ENCODE measurements at regions not wholly inside any gene's neighbourhood (a gene's known extent, or its start where the extent isn't known, plus 50 kb on each side); places are given as distances from the start of the nearest gene placed in this dataset.
"Not testable (repeated sequence)": the region's sequence is repeated elsewhere in the genome, so short reads cannot be mapped to it uniquely, and the experiment has no call there.

DNA sequence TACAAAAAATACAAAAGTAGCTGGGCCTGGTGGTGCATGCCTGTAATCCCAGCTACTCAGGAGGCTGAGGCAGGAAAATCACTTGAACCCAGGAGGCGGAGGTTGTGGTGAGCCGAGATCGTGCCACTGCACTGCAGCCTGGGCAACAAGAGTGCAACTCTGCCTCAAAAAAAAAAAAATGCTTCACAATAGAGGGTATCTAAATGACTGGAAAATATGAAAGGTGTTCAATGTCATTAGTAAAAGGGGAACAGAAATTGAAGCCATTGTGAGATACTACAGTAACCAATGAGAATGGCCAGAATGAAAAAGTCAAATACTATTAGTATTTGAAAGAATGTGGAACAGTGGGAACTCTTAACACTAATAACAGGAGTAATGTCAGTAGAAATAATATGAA is 96.1 kb upstream of the FAM241A start:
- H3K4me1 ChIP-seq (ENCODE audit: insufficient read depth, low read length); H3K36me3 ChIP-seq (ENCODE audit: insufficient read depth, low read length); H3K27ac ChIP-seq (ENCODE audit: low read depth, low read length); H3K9ac ChIP-seq (ENCODE audit: low read depth, low read length); H3K4me3 ChIP-seq (ENCODE audit: low read length); H3K27me3 ChIP-seq (ENCODE audit: insufficient read depth, low read length); H3K9me3 ChIP-seq (ENCODE audit: insufficient read depth, low read depth, low read length): not testable (repeated sequence)
- 96% methylated on average over 3 of the region's 3 CpGs for WGBS

DNA sequence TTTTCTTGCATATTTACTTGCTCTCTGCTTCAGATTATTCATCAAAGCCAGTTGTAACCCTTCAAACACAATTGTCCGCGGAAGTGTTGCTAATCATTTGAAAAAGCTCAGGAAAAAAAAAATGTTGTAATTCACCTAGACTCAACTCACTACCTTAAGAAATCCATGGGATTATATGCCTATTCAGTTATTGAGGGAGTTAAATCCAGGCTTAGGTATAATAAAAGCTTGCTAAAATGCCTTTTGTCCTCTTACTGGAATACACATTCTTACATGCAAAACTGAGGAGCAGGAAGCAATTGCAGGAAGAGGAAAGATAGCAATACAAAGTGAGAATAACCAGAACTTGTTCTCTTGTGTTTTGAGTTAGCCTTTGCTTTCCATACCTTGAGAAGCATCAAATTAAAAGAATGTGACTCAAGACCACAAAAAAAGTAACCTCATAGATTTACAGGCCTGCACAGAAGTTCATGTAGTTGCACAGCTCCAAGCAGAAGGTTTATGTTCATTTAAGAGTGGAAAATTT is 91.4 kb upstream of the FAM241A start:
- Histone ChIP-seq H3K9ac (ENCODE audit: low read depth, low read length) (no peak overlapping the region), H3K27me3 (ENCODE audit: insufficient read depth, low read length) (no peaks in the 10 kb centered on the region), H3K27ac (ENCODE audit: low read depth, low read length) (no peak overlapping the region), H3K9me3 (ENCODE audit: insufficient read depth, low read depth, low read length) (no peaks in the 10 kb centered on the region), H3K4me1 (ENCODE audit: insufficient read depth, low read length) (peaks cover 8% of the 10 kb centered on the region), H3K36me3 (ENCODE audit: insufficient read depth, low read length) (no peaks in the 10 kb centered on the region), H3K4me3 (ENCODE audit: low read length) (no peak overlapping the region)
- WGBS, result 92% methylated on average over 2 of the region's 2 CpGs

DNA sequence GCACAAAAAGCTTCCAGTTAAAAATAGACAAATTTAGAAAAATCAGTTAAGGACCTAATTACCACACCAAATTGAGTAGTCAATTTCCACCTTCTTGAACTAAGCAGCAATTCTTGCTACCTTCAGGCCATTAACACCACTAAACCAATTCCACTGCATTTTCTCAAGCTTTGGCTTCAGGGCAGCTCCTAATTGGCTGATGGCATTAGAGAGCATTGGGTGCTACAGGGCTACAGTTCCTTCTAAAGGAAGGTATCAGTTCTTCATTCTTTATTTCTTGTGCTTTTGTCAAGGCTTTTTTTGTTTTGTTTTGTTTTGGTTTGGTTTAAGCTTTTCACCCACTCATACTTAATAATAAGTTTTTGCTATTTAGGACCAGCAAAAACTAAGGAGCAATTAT is 90.2 kb upstream of the FAM241A start:
- no peaks in the 10 kb centered on the region for H3K36me3 ChIP-seq (ENCODE audit: insufficient read depth, low read length)
- H3K27ac ChIP-seq (ENCODE audit: low read depth, low read length), result no peak overlapping the region
- H3K27me3 ChIP-seq (ENCODE audit: insufficient read depth, low read length), result no peaks in the 10 kb centered on the region
- no peak overlapping the region for H3K9ac ChIP-seq (ENCODE audit: low read depth, low read length)
- H3K9me3 ChIP-seq (ENCODE audit: insufficient read depth, low read depth, low read length), result no peaks in the 10 kb centered on the region
- no peak overlapping the region for H3K4me3 ChIP-seq (ENCODE audit: low read length)
- H3K4me1 ChIP-seq (ENCODE audit: insufficient read depth, low read length), result peaks cover 8% of the 10 kb centered on the region

DNA sequence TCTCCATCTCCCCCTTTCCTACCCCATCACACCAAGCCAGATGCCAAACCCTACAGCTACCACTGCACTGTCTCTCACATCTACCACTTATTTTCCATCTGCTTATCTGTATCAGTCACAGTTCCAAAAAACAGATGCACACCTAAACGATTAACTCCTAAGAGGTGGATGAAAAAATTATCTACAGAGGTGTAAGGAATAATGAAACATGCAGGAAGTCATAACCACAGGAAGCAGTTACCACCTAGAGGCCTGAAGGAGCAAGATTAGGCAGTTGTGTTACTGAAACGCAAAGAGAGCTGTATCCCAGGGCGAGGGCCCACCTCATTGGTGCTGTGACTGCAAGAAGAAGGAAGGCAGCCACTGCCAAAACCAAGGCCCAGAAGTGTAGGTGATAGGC is 87.8 kb upstream of the FAM241A start:
- 91% methylated on average over 3 of the region's 3 CpGs for WGBS
- no peak overlapping the region for H3K4me3 ChIP-seq (ENCODE audit: low read length)
- H3K9me3 ChIP-seq (ENCODE audit: insufficient read depth, low read depth, low read length), result no peaks in the 10 kb centered on the region
- H3K27ac ChIP-seq (ENCODE audit: low read depth, low read length), result no peak overlapping the region
- no peaks in the 10 kb centered on the region for H3K36me3 ChIP-seq (ENCODE audit: insufficient read depth, low read length)
- no peak overlapping the region for H3K9ac ChIP-seq (ENCODE audit: low read depth, low read length)
- no peaks in the 10 kb centered on the region for H3K27me3 ChIP-seq (ENCODE audit: insufficient read depth, low read length)
- peaks cover 21% of the 10 kb centered on the region for H3K4me1 ChIP-seq (ENCODE audit: insufficient read depth, low read length)

DNA sequence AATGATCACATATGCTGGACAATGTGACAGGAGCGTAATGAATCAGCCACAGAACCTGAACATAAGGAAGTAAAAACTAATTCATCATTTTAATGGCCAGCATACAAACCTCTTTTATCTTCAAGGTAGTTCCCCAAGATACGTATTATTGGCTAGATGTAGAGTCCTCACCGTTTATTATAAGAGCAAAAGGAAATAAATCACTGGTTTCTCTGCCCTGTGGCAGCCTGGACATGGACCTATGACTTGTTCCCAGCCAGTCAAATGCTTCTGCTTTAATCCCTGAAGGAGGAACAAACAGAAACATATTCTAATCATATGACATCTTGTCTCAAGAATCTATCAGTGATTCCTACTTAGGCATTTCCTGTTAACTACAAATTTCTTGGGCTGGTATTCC is 86.8 kb upstream of the FAM241A start:
- H3K9me3 ChIP-seq (ENCODE audit: insufficient read depth, low read depth, low read length), result no peaks in the 10 kb centered on the region
- no peak overlapping the region for H3K9ac ChIP-seq (ENCODE audit: low read depth, low read length)
- 93% methylated on average over 3 of the region's 3 CpGs for WGBS
- no peak overlapping the region for H3K4me3 ChIP-seq (ENCODE audit: low read length)
- peaks cover 21% of the 10 kb centered on the region for H3K4me1 ChIP-seq (ENCODE audit: insufficient read depth, low read length)
- H3K27ac ChIP-seq (ENCODE audit: low read depth, low read length), result no peak overlapping the region
- no peaks in the 10 kb centered on the region for H3K36me3 ChIP-seq (ENCODE audit: insufficient read depth, low read length)
- no peaks in the 10 kb centered on the region for H3K27me3 ChIP-seq (ENCODE audit: insufficient read depth, low read length)

DNA sequence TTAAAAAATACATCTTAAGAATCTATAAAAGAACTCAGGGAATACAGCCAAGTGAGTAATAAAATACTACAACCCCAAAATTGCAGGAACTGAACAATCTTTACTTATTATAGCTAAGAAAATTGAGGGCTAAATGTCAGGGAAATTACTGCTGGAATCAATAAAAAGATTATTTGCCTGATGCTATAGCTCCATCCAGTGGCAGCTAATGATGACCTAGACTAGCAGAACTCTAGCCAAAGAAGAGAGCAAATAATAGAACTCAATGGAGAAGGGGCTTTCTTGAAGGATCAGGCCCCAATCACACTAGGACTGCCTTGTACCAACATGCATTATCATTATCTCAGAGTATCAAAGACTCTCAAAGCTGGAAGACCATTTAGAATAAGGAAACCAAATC is 85.0 kb upstream of the FAM241A start:
- Histone ChIP-seq H3K4me3 (ENCODE audit: low read length) (no peak overlapping the region), H3K27me3 (ENCODE audit: insufficient read depth, low read length) (no peaks in the 10 kb centered on the region), H3K9ac (ENCODE audit: low read depth, low read length) (no peak overlapping the region), H3K4me1 (ENCODE audit: insufficient read depth, low read length) (peaks cover 13% of the 10 kb centered on the region), H3K36me3 (ENCODE audit: insufficient read depth, low read length) (no peaks in the 10 kb centered on the region), H3K27ac (ENCODE audit: low read depth, low read length) (no peak overlapping the region), H3K9me3 (ENCODE audit: insufficient read depth, low read depth, low read length) (no peaks in the 10 kb centered on the region)

DNA sequence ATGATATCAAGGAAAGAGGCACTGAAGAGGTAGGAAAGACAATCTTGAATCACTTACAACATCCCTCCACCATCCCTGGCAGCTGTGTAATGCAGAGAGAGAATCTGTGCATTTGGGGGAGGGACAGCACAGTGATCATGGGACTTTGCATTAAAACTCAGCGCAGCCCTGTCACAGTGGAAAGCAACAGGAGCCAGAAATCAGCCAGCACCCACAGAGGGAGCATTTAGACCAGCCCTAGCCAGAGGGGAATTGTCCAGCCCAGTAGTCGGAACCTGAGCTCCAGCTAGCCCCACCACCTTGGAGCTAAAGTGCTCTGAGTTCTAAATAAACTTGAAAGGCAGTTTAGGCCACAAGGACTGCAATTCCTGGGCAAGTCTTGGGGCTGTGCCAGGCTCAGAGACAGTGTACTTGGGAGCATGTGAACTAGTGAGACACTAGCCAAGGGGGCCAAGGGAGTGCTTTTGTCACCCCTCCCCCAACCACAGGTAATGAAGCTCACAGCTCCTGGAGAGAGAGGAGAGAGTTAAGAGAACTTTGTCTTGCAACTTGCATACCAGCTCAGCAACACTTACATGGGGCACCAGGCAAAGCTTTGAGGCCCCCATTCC is 83.9 kb upstream of the FAM241A start:
- H3K4me1 ChIP-seq (ENCODE audit: insufficient read depth, low read length), result peaks cover 13% of the 10 kb centered on the region
- no peaks in the 10 kb centered on the region for H3K36me3 ChIP-seq (ENCODE audit: insufficient read depth, low read length)
- WGBS, result 73% methylated on average over 2 of the region's 2 CpGs
- no peaks in the 10 kb centered on the region for H3K9me3 ChIP-seq (ENCODE audit: insufficient read depth, low read depth, low read length)
- H3K4me3 ChIP-seq (ENCODE audit: low read length), result no peak overlapping the region
- H3K27ac ChIP-seq (ENCODE audit: low read depth, low read length), result no peak overlapping the region
- no peak overlapping the region for H3K9ac ChIP-seq (ENCODE audit: low read depth, low read length)
- H3K27me3 ChIP-seq (ENCODE audit: insufficient read depth, low read length), result no peaks in the 10 kb centered on the region

DNA sequence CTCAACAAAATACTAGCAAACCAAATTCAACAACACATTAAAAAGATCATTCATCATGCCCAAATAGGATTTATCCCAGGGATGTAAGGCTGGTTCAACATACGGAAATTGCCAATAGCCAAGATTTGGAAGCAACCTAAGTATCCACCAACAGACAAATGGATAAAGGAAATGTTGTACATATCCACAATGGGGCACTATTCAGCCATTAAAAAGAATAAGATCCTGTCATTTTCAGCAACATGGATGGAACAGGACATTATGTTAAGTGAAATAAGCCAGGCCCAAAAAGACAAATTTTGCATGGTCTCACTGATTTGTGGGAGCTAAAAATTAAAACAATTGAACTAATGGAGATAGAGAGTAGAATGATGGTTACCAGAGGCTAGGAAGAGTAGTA is 82.0 kb upstream of the FAM241A start:
- Histone ChIP-seq H3K36me3 (ENCODE audit: insufficient read depth, low read length) (no peaks in the 10 kb centered on the region), H3K4me1 (ENCODE audit: insufficient read depth, low read length) (peaks cover 17% of the 10 kb centered on the region), H3K4me3 (ENCODE audit: low read length) (no peak overlapping the region), H3K9ac (ENCODE audit: low read depth, low read length) (no peak overlapping the region), H3K9me3 (ENCODE audit: insufficient read depth, low read depth, low read length) (no peaks in the 10 kb centered on the region), H3K27ac (ENCODE audit: low read depth, low read length) (no peak overlapping the region), H3K27me3 (ENCODE audit: insufficient read depth, low read length) (no peaks in the 10 kb centered on the region)
- WGBS, result 88% methylated on average over 1 of the region's 1 CpG

DNA sequence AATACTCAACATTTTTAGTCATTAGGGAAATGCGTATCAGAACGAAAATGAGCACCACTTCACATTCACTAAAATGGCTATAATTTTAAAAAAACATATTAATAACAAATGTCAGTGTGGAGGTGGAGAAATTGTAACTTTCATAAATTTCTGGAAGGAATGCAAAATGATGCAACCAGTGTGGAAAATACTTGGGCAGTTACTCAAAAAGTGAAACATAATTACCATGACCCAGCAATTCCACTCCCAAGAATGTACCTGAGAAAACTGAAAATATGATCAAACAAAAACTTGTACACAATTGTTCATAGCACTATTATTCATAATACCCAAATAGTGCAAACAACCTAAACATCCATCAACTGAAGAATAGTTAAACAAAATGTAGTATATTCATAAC is 76.1 kb upstream of the FAM241A start:
- no peak overlapping the region for H3K9ac ChIP-seq (ENCODE audit: low read depth, low read length)
- no peak overlapping the region for H3K4me3 ChIP-seq (ENCODE audit: low read length)
- WGBS, result 100% methylated on average over 2 of the region's 2 CpGs
- H3K4me1 ChIP-seq (ENCODE audit: insufficient read depth, low read length), result peaks cover 8% of the 10 kb centered on the region; the same call in 1 of the 2 replicates
- peaks cover 4% of the 10 kb centered on the region; the same call in 1 of the 2 replicates for H3K9me3 ChIP-seq (ENCODE audit: insufficient read depth, low read depth, low read length)
- no peaks in the 10 kb centered on the region for H3K27me3 ChIP-seq (ENCODE audit: insufficient read depth, low read length)
- H3K36me3 ChIP-seq (ENCODE audit: insufficient read depth, low read length), result no peaks in the 10 kb centered on the region
- no peak overlapping the region for H3K27ac ChIP-seq (ENCODE audit: low read depth, low read length)

DNA sequence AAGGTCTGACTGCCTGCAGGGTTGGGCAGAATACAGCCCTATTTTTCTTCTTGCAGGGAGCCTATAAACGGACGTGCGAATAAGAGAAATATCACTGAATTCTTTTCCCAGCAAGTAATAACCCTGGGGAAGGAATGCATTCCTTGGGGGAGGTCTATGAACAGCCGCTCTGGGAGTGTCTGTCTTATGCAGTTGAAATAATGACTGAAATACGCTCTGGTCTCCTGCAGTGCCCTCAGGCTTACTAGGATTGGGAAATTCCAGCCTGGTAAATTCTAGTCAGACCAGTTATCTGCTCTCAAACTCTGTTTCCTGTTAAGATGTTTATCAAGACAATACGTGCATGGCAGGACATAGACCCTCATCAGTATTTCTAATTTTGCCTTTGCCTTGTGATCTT is 72.1 kb upstream of the FAM241A start:
- 93% methylated on average over 6 of the region's 6 CpGs for WGBS
- no peak overlapping the region for H3K27ac ChIP-seq (ENCODE audit: low read depth, low read length)
- H3K4me3 ChIP-seq (ENCODE audit: low read length), result no peak overlapping the region
- H3K27me3 ChIP-seq (ENCODE audit: insufficient read depth, low read length), result no peaks in the 10 kb centered on the region
- peaks cover 6% of the 10 kb centered on the region; the same call in 1 of the 2 replicates for H3K9me3 ChIP-seq (ENCODE audit: insufficient read depth, low read depth, low read length)
- no peaks in the 10 kb centered on the region for H3K36me3 ChIP-seq (ENCODE audit: insufficient read depth, low read length)
- peaks cover 4% of the 10 kb centered on the region; the same call in 1 of the 2 replicates for H3K4me1 ChIP-seq (ENCODE audit: insufficient read depth, low read length)
- H3K9ac ChIP-seq (ENCODE audit: low read depth, low read length), result no peak overlapping the region

DNA sequence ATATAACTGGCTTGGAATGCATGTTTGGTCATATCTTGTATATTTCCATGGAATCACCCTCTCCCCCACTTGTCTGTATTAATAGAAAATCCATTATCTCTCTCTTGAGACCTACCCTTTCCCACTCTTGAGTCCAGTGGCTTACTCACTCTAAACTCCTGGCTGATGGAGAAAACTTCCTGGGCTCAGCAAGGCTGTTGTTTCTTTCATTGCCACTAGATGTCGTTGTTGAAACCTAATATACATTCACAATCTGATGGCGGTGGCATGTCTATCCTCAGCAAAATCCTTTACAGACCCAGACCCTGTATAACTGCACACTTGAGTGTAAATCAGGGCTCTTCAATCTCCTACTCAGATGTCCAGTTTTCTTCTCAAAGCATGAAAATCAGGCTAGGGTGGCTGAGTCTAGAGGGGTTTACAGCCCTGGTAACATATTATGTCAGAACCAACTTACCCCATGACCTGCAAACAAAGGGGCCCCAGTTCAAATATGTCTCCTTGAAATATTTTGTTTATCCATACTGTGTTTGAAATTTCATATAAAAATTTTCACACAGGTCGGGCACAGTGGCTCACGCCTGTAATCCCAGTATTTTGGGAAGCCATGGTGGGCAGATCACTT is 70.0 kb upstream of the FAM241A start:
- 60% methylated on average over 4 of the region's 4 CpGs for WGBS
- Histone ChIP-seq H3K9ac (ENCODE audit: low read depth, low read length) (no peak overlapping the region), H3K4me1 (ENCODE audit: insufficient read depth, low read length) (no peaks in the 10 kb centered on the region), H3K36me3 (ENCODE audit: insufficient read depth, low read length) (no peaks in the 10 kb centered on the region), H3K27ac (ENCODE audit: low read depth, low read length) (no peak overlapping the region), H3K4me3 (ENCODE audit: low read length) (no peak overlapping the region), H3K27me3 (ENCODE audit: insufficient read depth, low read length) (no peaks in the 10 kb centered on the region), H3K9me3 (ENCODE audit: insufficient read depth, low read depth, low read length) (peaks cover 6% of the 10 kb centered on the region; the same call in 1 of the 2 replicates)
